Spleen (tissue), 7 donors: ENCODE measurements at regions not wholly inside any gene's neighbourhood (a gene's known extent, or its start where the extent isn't known, plus 50 kb on each side); places are given as distances from the start of the nearest gene placed in this dataset.

Source experiments
- POLR2A ChIP-seq, 3 donors: fragments of 450-650 bp; IDR thresholded peaks; one replicate each; pipeline ENCODE4 v1.5.1; 2017; ENCODE audit warnings: antibody characterized with exemption in 3 of 3, mild to moderate bottlenecking in 1 of 3
- TF ChIP-seq, protein P1 (sequence below), 11 experiments: fragments of 200-600 bp in 7 of 11; fragments of 450-650 bp in 4 of 11; sonication (generic) in 4 of 11; IDR thresholded peaks in 8 of 11; conservative IDR thresholded peaks in 3 of 11; 1 replicate in 7 of 11; 2 replicates in 4 of 11; pipeline versions ENCODE4 v1.4.0 to v1.8.0; 2016 to 2021; ENCODE audit warnings: antibody characterized with exemption in 11 of 11, inconsistent platforms in 4 of 11, mild to moderate bottlenecking in 1 of 11
- donor health status: DM: no; HTN: no; CAD: no; lungs with moderate emphysema.
- donor health status: DM: no; HTN: no; CAD: no.
- donor health status: DM: no; HTN: no; CAD: no.

DNA sequence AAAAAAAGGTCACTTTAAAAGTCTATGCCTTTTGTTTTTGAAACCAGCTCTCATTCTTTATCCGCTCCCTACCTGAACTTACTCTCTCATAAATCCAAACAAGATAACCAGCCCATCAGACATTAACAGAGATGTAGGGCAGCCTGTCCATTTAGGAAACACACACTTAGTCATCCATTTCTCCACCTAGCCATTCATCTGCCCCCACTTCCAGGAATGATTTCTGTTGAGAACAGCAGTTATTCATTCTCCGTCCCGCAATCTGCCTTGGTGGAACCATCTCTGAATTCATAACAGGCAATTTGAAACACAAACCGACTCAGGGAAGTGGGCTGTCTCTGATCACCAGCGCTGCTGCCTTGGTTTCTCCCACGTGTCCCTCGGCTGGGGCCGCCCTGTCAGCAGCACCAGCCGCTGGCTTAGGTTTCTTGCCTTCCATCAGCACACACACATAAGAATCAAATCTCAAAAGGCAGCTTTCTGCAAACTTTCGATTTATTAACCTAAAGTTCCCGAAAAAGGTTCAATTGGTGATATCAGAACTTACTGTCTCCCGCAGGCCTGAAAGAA lies 528.2 kb upstream of the NRP1 start:
- TF ChIP-seq, protein P1, sequence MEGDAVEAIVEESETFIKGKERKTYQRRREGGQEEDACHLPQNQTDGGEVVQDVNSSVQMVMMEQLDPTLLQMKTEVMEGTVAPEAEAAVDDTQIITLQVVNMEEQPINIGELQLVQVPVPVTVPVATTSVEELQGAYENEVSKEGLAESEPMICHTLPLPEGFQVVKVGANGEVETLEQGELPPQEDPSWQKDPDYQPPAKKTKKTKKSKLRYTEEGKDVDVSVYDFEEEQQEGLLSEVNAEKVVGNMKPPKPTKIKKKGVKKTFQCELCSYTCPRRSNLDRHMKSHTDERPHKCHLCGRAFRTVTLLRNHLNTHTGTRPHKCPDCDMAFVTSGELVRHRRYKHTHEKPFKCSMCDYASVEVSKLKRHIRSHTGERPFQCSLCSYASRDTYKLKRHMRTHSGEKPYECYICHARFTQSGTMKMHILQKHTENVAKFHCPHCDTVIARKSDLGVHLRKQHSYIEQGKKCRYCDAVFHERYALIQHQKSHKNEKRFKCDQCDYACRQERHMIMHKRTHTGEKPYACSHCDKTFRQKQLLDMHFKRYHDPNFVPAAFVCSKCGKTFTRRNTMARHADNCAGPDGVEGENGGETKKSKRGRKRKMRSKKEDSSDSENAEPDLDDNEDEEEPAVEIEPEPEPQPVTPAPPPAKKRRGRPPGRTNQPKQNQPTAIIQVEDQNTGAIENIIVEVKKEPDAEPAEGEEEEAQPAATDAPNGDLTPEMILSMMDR (IDR thresholded peaks at IDR 0.05 in 8 of 11, conservative IDR thresholded peaks at IDR 0.05 in 3 of 11) = no peak
- no peak for TF ChIP-seq POLR2A (IDR thresholded peaks at IDR 0.05)
